ENCODE measurements at regions not wholly inside any gene's neighbourhood (a gene's known extent, or its start where the extent isn't known, plus 50 kb on each side); places are given as distances from the start of the nearest gene placed in this dataset.
"Not testable (repeated sequence)": the region's sequence is repeated elsewhere in the genome, so short reads cannot be mapped to it uniquely, and the experiment has no call there.

GRCh38 chr7:119032136-119032535 is 807.6 kb downstream of the ANKRD7 start:
- TF ChIP-seq POLR2AphosphoS5 (IDR thresholded peaks at IDR 0.05), result not testable (repeated sequence)
- TF ChIP-seq, protein P1, sequence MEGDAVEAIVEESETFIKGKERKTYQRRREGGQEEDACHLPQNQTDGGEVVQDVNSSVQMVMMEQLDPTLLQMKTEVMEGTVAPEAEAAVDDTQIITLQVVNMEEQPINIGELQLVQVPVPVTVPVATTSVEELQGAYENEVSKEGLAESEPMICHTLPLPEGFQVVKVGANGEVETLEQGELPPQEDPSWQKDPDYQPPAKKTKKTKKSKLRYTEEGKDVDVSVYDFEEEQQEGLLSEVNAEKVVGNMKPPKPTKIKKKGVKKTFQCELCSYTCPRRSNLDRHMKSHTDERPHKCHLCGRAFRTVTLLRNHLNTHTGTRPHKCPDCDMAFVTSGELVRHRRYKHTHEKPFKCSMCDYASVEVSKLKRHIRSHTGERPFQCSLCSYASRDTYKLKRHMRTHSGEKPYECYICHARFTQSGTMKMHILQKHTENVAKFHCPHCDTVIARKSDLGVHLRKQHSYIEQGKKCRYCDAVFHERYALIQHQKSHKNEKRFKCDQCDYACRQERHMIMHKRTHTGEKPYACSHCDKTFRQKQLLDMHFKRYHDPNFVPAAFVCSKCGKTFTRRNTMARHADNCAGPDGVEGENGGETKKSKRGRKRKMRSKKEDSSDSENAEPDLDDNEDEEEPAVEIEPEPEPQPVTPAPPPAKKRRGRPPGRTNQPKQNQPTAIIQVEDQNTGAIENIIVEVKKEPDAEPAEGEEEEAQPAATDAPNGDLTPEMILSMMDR (IDR thresholded peaks at IDR 0.05), result not testable (repeated sequence)

All from breast epithelium (tissue), 3 donors.